ENCODE measurements at regions not wholly inside any gene's neighbourhood (a gene's known extent, or its start where the extent isn't known, plus 50 kb on each side); places are given as distances from the start of the nearest gene placed in this dataset.

DNA sequence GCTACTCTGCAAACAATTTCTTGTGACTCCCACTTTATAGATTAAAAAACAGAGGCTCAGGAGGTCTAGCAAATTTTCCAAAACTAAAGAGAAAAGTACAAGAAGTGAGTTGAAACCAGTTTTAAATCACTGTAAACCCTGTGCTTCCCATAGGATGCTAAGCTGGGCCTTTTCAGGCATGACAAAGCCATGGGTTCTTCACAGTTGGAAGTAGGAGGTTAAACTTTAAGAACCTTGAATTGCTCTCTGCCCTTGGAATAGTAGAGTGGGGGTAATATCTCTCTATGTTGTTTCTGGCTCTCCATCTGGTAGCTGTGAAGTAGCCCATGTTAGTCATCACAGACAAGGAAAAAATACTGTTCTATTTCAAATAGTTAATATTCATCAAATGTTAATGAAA is 193.6 kb upstream of the SATB1 start:
- no peaks in the 10 kb centered on the region for H3K27me3 ChIP-seq (ENCODE audit: control insufficient read depth, insufficient read depth)
- H3K27ac ChIP-seq (ENCODE audit: low read length), result no peak overlapping the region
- H3K9me3 ChIP-seq (ENCODE audit: control insufficient read depth, low read length), result no peaks in the 10 kb centered on the region
- H3K4me1 ChIP-seq (ENCODE audit: control insufficient read depth, insufficient read depth, low read length), result no peaks in the 10 kb centered on the region
- intact Hi-C loops (cut with DNase I), result no loop called here
- no peak overlapping the region for H3K4me3 ChIP-seq (ENCODE audit: low read length)
- ATAC-seq (no peak), DNase-seq (no peak)

DNA sequence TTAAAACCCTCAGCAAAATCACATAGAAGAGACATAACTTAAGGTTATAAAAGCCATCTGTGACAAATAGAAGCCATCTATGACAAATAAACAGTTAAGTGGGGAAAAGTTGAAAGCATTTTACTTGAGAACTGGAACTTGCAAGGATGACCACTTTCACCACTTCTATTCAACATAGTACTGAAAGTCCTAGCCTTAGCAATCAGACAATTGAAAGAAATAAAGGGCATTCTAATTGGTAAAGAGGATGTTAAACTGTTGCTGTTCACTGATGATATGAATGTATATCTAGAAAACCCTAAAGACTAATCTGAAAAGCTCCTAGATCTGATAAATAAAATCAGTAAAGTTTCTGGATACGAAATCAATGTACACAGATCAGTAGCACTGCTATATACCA is 186.9 kb upstream of the SATB1 start:
- DNase-seq (no peak), ATAC-seq (no peak)
- intact Hi-C loops (cut with DNase I), result no loop called here
- 81% methylated on average over 1 of the region's 1 CpG for WGBS
- no peak overlapping the region for H3K27ac ChIP-seq (ENCODE audit: low read length)
- H3K4me1 ChIP-seq (ENCODE audit: control insufficient read depth, insufficient read depth, low read length), result no peaks in the 10 kb centered on the region
- H3K4me3 ChIP-seq (ENCODE audit: low read length), result no peak overlapping the region
- no peaks in the 10 kb centered on the region for H3K9me3 ChIP-seq (ENCODE audit: control insufficient read depth, low read length)
- no peaks in the 10 kb centered on the region for H3K27me3 ChIP-seq (ENCODE audit: control insufficient read depth, insufficient read depth)

DNA sequence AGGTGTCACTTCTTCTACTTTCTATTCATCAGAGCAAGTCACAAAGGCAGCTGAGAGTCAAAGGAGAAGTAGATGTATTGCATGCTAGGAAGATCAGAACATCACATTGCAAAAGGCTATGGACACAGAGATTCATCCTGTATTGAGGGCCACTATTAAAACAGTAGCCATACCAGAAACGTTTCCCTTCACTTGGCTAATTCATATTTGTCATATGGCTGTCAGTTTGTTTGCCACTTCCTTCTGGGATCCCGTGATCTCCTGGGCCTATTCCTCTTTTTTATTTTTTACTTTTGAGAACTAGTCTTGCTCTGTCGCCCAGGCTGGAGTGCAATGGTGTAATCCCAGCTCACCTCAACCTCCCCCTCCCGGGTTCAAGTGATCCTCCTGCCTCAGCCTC is 184.0 kb upstream of the SATB1 start:
- Histone ChIP-seq H3K9me3 (ENCODE audit: control insufficient read depth, low read length) (no peaks in the 10 kb centered on the region), H3K4me3 (ENCODE audit: low read length) (no peak overlapping the region), H3K27ac (ENCODE audit: low read length) (no peak overlapping the region), H3K4me1 (ENCODE audit: control insufficient read depth, insufficient read depth, low read length) (no peaks in the 10 kb centered on the region), H3K27me3 (ENCODE audit: control insufficient read depth, insufficient read depth) (no peaks in the 10 kb centered on the region)
- ATAC-seq (no peak), DNase-seq (peak in 1 of 3 donors; percentile 44)
- 64% methylated on average over 4 of the region's 4 CpGs for WGBS
- intact Hi-C loops (cut with DNase I), result no loop called here

DNA sequence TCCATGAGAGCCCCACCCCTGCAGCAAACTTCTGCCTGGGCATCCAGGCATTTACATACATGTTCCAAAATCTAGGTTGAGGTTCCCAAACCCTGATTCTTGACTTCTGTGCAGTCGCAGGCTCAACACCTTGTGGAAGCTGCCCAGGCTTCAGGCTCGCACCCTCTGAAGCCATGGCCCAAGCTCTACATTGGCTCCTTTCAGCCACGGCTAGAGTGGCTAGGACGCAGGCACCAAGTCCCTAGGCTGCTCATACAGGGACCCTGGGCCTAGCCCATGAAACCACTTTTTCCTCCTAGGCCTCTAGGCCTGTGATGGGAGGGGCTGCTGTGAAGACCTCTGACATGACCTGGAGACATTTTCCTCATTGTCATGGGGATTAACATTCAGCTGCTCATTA is 172.8 kb upstream of the SATB1 start:
- H3K9me3 ChIP-seq (ENCODE audit: control insufficient read depth, low read length), result peaks cover 2% of the 10 kb centered on the region
- no peaks in the 10 kb centered on the region for H3K27me3 ChIP-seq (ENCODE audit: control insufficient read depth, insufficient read depth)
- no peaks in the 10 kb centered on the region for H3K4me1 ChIP-seq (ENCODE audit: control insufficient read depth, insufficient read depth, low read length)
- no peak overlapping the region for H3K27ac ChIP-seq (ENCODE audit: low read length)
- ATAC-seq, result no peak
- intact Hi-C loops (cut with DNase I), result no loop called here
- 88% methylated on average over 4 of the region's 4 CpGs for WGBS
- DNase-seq, result peak in 1 of 3 donors; percentile 21
- H3K4me3 ChIP-seq (ENCODE audit: low read length), result no peak overlapping the region

DNA sequence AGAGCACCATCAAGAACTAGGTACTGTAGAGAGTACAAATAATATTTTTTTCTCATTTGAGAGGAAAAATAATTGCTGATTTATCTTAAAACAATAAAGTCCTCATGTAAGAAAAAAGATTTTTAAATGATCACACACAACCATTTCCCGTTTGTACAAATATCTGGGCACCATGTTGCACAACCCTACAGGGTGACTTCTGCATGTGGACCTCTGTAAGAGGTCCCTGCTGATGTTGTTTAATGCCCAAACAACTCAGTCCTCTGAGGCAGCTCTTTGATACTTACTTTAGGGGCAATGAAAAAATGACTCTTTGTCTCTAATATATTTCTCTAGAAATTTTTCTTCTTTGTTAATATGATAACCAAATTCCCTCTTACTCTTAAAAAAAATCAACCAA is 168.1 kb upstream of the SATB1 start:
- no peaks in the 10 kb centered on the region for H3K27me3 ChIP-seq (ENCODE audit: control insufficient read depth, insufficient read depth)
- no peak overlapping the region for H3K27ac ChIP-seq (ENCODE audit: low read length)
- intact Hi-C loops (cut with DNase I), result no loop called here
- H3K4me3 ChIP-seq (ENCODE audit: low read length), result no peak overlapping the region
- no peaks in the 10 kb centered on the region for H3K9me3 ChIP-seq (ENCODE audit: control insufficient read depth, low read length)
- no peaks in the 10 kb centered on the region for H3K4me1 ChIP-seq (ENCODE audit: control insufficient read depth, insufficient read depth, low read length)
- DNase-seq, result no peak
- ATAC-seq, result no peak
- 0% methylated on average over 1 of the region's 1 CpG for WGBS

DNA sequence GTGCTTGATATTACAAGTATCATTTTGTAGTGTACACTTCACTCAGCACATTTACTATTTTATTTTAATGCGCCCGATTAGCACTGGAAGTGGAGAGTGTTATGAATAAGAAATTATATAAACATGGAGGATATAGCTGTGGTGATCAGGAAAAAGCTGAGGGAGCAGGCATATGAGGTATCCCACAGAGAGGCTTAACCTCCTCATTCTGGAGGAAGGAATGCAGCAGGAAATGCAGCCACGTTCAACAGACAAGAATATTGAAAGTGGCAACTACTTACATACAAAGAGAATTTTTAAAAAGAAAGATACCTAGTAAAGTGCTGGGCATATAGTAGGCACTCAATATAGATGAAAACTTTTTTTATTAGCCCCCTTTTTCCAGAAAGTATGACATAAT is 166.0 kb upstream of the SATB1 start:
- no peaks in the 10 kb centered on the region for H3K9me3 ChIP-seq (ENCODE audit: control insufficient read depth, low read length)
- H3K4me1 ChIP-seq (ENCODE audit: control insufficient read depth, insufficient read depth, low read length), result no peaks in the 10 kb centered on the region
- H3K4me3 ChIP-seq (ENCODE audit: low read length), result no peak overlapping the region
- ATAC-seq, result no peak
- DNase-seq, result no peak
- no peaks in the 10 kb centered on the region for H3K27me3 ChIP-seq (ENCODE audit: control insufficient read depth, insufficient read depth)
- WGBS, result 59% methylated on average over 3 of the region's 3 CpGs
- intact Hi-C loops (cut with DNase I), result no loop called here
- H3K27ac ChIP-seq (ENCODE audit: low read length), result no peak overlapping the region

DNA sequence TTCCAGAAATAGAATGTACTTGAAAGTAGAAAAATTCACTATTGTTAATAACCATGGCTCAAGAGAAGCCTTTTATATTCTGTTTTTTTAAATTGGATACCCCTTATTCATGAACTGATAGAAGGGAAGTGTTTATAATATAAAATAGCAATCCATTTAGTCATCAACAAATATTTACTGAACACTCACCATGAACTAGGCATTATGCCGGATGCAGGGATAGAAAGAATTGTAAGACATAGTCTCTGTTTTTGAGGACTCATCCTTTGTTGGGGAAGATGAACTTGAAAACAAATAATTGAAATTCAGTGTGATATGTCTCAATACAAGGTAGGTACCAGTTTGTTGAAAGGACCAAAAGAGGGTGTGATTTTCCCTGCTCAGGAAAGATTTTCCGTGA is 160.9 kb upstream of the SATB1 start:
- Histone ChIP-seq H3K4me3 (ENCODE audit: low read length) (no peak overlapping the region), H3K4me1 (ENCODE audit: control insufficient read depth, insufficient read depth, low read length) (no peaks in the 10 kb centered on the region), H3K9me3 (ENCODE audit: control insufficient read depth, low read length) (no peaks in the 10 kb centered on the region), H3K27ac (ENCODE audit: low read length) (no peak overlapping the region), H3K27me3 (ENCODE audit: control insufficient read depth, insufficient read depth) (no peaks in the 10 kb centered on the region)
- ATAC-seq (no peak), DNase-seq (no peak)
- intact Hi-C loops (cut with DNase I), result no loop called here
- 75% methylated on average over 2 of the region's 2 CpGs for WGBS

DNA sequence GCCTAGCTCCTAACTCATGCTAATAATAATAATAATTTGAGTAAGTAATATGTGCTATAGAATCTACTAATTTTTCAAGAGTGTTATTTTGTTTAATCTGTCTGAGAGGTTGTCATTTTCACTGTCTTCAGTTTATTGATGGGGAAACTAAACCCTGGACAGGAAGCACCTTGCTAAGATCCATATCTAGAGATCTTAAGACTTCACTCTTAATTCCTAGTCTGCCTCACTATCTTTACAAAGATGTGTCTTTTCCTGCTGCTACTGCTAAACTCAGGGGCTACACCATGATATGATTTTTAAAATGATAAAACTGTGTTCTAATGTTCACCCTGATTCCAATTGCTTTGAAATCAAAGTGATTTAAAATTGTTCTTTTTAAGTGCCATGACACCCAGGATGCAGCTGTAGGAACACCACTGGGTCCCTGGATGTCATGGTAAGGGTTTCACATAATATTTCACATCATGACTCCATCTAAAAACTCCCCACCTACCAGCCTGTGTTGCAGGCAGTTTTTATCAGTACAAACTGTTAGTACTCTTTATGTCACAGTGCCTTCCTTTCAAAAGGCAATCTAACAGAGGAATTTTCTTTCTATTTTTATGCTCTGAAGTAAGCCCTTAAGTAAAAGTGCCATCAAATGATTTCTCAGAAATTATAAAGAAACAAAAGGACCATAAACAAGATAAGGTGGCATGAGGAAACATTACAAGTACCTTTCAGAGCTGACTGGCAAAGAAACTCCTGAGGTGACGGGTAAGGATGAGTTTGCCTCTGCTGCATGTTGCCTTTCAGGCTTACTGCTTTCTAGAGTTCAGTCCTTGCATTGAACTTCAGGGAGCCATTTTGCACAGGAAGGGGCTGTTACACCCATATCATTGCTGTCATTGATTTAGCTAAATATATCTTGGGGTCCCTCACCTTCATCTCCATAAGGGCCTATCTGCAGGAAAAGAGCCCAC is 160.1 kb upstream of the SATB1 start:
- intact Hi-C loops (cut with DNase I), result no loop called here
- no peak for ATAC-seq

DNA sequence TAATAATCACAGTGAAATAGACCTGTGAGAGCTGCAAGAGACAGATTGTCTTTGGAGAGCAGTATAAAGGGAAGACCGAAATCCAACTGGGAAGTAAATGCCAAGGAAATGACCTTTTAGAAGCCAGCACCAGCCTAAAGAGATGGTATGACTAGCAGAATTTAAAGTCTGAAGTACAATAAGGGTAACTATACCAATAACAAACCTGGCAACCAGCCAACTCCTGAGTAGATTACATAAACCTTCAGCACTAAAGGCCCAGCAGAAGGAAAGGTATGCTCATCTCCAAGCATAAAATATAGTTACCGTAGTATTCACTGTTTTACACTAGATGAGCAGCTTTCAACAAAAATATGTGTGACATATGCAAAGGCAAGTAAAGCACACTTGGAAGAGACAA is 155.1 kb upstream of the SATB1 start:
- no peaks in the 10 kb centered on the region for H3K27me3 ChIP-seq (ENCODE audit: control insufficient read depth, insufficient read depth)
- H3K27ac ChIP-seq (ENCODE audit: low read length), result no peak overlapping the region
- intact Hi-C loops (cut with DNase I), result no loop called here
- ATAC-seq, result no peak
- H3K4me3 ChIP-seq (ENCODE audit: low read length), result no peak overlapping the region
- H3K9me3 ChIP-seq (ENCODE audit: control insufficient read depth, low read length), result no peaks in the 10 kb centered on the region
- WGBS, result 58% methylated on average over 2 of the region's 2 CpGs
- no peaks in the 10 kb centered on the region for H3K4me1 ChIP-seq (ENCODE audit: control insufficient read depth, insufficient read depth, low read length)
- no peak for DNase-seq

More for the DNA sequence above, 160.1 kb upstream of the SATB1 start:
- DNase-seq, result no peak
- Histone ChIP-seq H3K27me3 (ENCODE audit: control insufficient read depth, insufficient read depth) (no peaks in the 10 kb centered on the region), H3K4me3 (ENCODE audit: low read length) (no peak overlapping the region), H3K4me1 (ENCODE audit: control insufficient read depth, insufficient read depth, low read length) (no peaks in the 10 kb centered on the region), H3K9me3 (ENCODE audit: control insufficient read depth, low read length) (no peaks in the 10 kb centered on the region), H3K27ac (ENCODE audit: low read length) (no peak overlapping the region)
- 87% methylated on average over 1 of the region's 1 CpG for WGBS

DNA sequence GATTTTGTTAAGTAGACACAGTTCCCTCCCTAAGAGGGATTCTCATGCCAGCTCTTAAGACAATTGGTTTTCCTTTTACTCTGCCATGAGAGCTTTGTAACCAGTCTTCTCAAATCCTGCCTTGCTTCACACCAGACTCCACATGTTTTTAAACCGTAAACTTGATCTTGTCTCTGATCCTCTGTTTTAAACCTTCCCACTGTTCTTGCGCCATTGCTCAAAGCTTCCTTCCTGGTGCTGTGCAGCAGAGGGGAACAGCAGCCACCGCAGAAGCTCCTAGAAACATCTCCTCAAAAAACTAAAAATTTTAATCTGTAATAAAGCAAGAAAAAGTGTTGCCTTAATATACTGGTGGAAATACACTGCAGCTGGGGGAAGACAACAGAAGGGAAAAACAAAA is 154.5 kb upstream of the SATB1 start:
- intact Hi-C loops (cut with DNase I), result no loop called here
- Histone ChIP-seq H3K4me1 (ENCODE audit: control insufficient read depth, insufficient read depth, low read length) (no peaks in the 10 kb centered on the region), H3K27ac (ENCODE audit: low read length) (no peak overlapping the region), H3K9me3 (ENCODE audit: control insufficient read depth, low read length) (no peaks in the 10 kb centered on the region), H3K4me3 (ENCODE audit: low read length) (no peak overlapping the region), H3K27me3 (ENCODE audit: control insufficient read depth, insufficient read depth) (no peaks in the 10 kb centered on the region)
- WGBS, result 38% methylated on average over 3 of the region's 3 CpGs
- DNase-seq, result no peak
- no peak for ATAC-seq

DNA sequence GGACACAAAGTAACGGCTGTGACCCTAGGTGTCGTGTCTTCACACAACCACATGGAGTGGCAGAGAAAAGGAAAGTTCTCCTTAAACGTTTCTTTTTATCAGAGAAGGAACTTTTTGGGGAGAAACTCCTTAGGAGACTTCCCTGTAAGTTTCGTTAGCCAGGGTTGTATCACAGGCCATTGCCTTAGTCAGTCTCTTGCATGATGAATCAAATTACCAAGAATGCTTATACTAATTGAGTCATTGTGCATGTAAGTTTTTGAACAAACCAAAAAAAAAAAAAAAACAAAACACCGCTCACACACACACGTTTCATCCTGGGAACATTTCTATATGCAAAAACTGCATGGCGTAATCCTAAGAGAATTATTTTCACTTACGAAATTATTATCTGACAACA is 150.4 kb upstream of the SATB1 start:
- Histone ChIP-seq H3K27me3 (ENCODE audit: control insufficient read depth, insufficient read depth) (no peaks in the 10 kb centered on the region), H3K27ac (ENCODE audit: low read length) (no peak overlapping the region), H3K4me3 (ENCODE audit: low read length) (no peak overlapping the region), H3K9me3 (ENCODE audit: control insufficient read depth, low read length) (no peaks in the 10 kb centered on the region), H3K4me1 (ENCODE audit: control insufficient read depth, insufficient read depth, low read length) (no peaks in the 10 kb centered on the region)
- DNase-seq, result no peak
- no peak for ATAC-seq
- intact Hi-C loops (cut with DNase I), result no loop called here
- 71% methylated on average over 8 of the region's 8 CpGs for WGBS

DNA sequence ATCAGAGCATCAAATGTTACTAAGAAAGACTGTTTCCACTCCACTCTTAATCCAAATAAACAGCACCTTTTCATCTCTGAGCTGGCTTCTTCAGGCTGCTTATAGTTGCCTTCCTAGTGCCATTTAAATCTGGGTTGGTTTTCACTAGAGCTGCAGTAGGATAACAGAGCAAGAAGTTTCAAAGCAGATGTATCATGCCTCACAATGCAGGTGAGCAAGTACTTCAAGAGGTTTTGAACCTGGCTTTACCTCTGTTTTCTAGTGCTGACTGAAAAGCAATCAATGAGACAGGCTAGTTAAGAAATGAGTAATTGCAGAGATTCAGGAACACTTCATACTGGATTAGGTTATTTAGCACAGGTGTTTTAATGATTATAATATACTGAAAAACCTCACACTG is 147.7 kb upstream of the SATB1 start:
- DNase-seq (no peak), ATAC-seq (no peak)
- H3K9me3 ChIP-seq (ENCODE audit: control insufficient read depth, low read length), result no peaks in the 10 kb centered on the region
- no peak overlapping the region for H3K4me3 ChIP-seq (ENCODE audit: low read length)
- intact Hi-C loops (cut with DNase I), result no loop called here
- H3K27me3 ChIP-seq (ENCODE audit: control insufficient read depth, insufficient read depth), result no peaks in the 10 kb centered on the region
- no peak overlapping the region for H3K27ac ChIP-seq (ENCODE audit: low read length)
- no peaks in the 10 kb centered on the region for H3K4me1 ChIP-seq (ENCODE audit: control insufficient read depth, insufficient read depth, low read length)

All from right cardiac atrium (tissue), 5 donors.